ENCODE measurements at regions not wholly inside any gene's neighbourhood (a gene's known extent, or its start where the extent isn't known, plus 50 kb on each side); places are given as distances from the start of the nearest gene placed in this dataset.

- TF ChIP-seq, protein P1, sequence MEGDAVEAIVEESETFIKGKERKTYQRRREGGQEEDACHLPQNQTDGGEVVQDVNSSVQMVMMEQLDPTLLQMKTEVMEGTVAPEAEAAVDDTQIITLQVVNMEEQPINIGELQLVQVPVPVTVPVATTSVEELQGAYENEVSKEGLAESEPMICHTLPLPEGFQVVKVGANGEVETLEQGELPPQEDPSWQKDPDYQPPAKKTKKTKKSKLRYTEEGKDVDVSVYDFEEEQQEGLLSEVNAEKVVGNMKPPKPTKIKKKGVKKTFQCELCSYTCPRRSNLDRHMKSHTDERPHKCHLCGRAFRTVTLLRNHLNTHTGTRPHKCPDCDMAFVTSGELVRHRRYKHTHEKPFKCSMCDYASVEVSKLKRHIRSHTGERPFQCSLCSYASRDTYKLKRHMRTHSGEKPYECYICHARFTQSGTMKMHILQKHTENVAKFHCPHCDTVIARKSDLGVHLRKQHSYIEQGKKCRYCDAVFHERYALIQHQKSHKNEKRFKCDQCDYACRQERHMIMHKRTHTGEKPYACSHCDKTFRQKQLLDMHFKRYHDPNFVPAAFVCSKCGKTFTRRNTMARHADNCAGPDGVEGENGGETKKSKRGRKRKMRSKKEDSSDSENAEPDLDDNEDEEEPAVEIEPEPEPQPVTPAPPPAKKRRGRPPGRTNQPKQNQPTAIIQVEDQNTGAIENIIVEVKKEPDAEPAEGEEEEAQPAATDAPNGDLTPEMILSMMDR (conservative IDR thresholded peaks at IDR 0.05 in 1 of 2, IDR thresholded peaks at IDR 0.05 in 1 of 2; ENCODE audit: low read depth in 1 of 2, low read length in 2 of 2): no peak
- TF ChIP-seq EZH2 (IDR thresholded peaks at IDR 0.05; ENCODE audit: low read length, missing control alignments): no peak
Measured at GRCh38 chr15:95734422-95735316, 595.8 kb upstream of the NR2F2 start.

Measured in fibroblast of lung (primary cell).